G401 (cell line): ENCODE measurements at regions not wholly inside any gene's neighbourhood (a gene's known extent, or its start where the extent isn't known, plus 50 kb on each side); places are given as distances from the start of the nearest gene placed in this dataset.
A peak's percentile ranks its signal among the peaks of the same experiment; 100 is the strongest.
"Not testable (repeated sequence)": the region's sequence is repeated elsewhere in the genome, so short reads cannot be mapped to it uniquely, and the experiment has no call there.

ENCODE experiments used
- DNase-seq: peaks from one replicate; pipeline ENCODE4 v3.0.0-alpha.2; 2015; ENCODE audit warnings: low spot score
- in situ Hi-C: cut with HindIII; loops from 2 replicates; pipeline ENCODE4 v1.10.0; 2016; ENCODE audit warnings: low sequenced_read_pairs, mixed read lengths

DNA sequence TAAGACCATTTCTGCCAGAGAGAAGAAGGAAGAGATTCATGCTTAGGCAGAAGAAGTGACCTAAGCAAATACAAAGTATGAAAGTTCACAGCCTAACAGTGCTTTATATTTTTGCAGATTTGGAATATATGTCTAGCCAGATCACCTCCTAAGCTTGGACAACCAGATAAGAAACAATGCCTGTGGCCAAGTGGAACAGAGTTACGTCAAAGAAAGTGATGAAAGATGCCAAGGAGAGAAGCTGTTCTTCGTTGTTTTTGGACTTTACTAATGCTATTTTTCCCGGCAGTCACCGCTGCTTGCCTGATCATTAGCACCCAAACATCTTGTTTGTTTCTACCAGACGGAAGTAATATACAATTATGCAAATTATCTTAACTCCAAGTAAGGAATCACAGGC lies 489.2 kb upstream of the C1orf87 start:
- in situ Hi-C loops = no loop called here
- no peak for DNase-seq

DNA sequence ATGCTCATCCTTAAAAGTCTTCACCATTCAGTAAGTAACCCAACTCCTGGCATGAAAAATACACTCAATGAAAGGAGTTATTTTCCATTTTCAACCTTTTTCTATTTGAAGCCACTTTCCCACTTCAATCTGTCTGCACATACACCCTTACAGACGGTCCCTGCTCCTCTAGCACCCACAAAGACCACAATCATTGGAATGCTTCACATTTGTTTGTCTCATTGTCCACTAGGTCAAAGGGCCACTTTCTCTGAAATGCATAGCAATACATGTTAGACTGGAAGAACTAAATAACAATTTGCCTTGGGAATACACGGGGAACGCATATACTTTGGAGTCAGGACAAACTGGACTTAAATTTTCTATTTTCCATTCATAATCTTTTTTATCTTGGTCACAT lies 487.1 kb upstream of the C1orf87 start:
- no peak for DNase-seq
- in situ Hi-C loops = no loop called here

DNA sequence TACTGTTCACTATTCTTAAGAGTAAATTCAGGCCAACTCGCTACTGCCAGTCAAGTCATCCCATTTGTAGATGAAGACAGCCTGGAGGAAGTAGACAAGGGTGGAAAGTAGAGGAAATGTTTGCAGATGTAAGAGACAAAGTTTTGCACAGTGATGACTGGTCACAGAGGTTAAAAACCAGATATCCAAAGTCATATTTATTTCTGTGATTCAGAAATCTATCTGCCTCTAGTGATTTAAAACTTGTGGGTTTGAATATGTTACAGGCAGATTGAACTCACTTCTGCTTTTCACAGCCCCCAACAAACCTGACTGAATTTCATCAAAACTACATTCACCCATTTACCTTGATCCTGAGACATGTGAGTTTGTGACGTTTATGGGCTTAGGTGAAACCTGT lies 484.7 kb upstream of the C1orf87 start:
- no peak for DNase-seq
- in situ Hi-C loops = no loop called here

DNA sequence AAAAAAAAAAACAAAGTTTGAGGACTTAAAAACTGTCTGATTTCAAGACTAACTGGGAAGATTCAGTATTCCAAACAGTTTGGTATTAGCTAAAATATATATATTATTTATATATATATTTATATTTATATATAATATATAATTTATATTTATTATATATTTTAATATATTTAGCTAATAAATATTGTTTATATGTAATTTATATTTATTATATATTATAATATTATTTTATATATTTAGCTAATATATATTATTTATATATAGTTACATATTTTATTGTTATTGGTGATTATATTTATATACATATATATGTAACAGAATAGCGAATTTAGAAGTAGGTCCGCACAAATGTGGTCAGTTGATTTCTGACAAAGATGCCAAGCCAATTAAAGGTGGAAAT lies 480.2 kb upstream of the C1orf87 start:
- in situ Hi-C loops = no loop called here
- DNase-seq = no peak

DNA sequence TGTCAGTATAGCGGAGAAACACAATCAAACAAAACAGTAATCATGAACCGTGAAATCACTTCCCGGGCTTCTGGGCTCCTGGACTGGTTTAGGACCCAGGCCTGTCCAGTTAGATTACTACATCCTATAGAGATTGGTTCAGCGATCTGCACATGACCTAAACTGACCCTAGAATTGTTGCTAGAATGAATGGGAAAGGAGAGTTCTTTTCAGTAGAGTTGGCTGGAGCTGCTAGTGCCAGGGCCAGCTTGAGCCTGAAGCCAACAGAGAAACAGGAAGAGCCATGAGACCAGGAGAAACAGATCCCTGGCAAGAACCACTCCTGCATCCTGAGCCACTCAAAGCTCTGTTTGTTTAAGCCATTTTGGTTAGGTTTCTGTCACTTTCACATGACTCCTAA lies 474.3 kb upstream of the C1orf87 start:
- peak; percentile 72 for DNase-seq
- in situ Hi-C loops = no loop called here

DNA sequence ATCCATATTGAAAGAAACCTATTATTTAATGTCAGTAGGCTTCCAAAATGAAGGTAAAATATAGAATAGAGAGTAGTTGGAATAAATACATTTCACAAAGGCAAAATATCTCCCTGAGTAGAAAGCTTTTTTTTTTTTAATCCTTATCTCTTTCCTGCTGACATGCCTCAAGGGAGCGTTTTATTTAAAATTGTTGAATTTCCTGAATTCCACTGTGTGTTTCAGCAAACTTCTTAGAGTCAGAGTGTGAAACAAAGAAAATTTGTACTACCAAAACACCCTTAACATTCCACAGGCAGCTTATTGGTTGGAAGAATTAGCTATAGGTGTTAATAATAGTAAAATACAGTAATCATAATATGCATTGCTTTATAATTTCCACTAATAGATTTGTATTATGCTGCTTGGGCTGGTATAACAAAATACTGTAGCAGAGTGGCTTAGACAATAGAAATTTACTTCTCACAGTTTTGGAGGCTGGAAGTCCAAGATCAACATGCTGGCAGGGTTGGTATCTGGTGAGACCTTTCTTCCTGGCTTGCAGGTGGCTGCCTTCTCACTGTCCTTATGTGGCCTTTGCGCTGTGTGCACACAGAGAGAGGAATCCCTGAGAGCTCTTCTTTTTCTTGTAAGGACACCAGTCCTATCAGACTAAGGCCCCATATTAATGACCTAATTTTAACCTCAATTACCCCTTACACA lies 468.4 kb upstream of the C1orf87 start:
- in situ Hi-C loops = no loop called here
- no peak for DNase-seq

DNA sequence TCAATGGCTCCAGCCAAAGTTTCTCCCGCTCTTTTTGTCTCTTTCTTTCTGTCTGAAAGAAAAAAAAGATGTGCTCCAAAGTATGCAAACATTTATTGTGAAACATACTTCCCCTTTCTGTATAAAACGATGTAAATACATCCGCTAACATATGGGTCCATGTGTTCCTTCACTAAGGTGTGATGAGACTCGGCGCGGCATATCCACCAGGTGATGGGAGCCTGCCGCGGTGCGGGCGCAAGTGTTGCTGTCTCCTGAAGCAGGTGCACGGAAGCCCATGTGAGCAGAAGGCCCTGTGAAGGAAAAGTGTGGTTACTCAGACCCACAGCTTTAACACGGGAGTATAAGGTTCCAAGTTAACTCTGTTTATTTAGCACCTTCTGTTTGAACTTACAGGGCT lies 466.6 kb upstream of the C1orf87 start:
- DNase-seq = no peak

DNA sequence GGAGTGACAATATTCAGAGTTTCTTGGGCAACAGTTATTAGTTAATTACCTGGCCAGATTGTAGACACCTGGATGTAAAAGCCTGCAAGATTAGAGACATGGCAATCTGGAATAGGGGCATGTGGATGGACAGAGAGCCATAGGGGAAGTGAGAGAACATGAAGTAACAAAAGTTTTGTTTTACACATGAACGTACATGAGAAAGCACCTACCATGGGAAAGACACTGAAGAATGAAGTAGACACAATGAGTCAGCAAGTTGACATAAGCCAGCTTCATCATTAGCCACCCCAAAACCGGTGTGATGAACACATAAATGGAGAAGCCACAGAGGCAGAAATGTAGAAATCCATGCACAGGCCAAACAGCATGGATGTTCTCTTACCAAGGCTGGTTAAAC lies 462.1 kb upstream of the C1orf87 start:
- no peak for DNase-seq
- in situ Hi-C loops = no loop called here

More for the DNA sequence above, 466.6 kb upstream of the C1orf87 start:
- in situ Hi-C loops = no loop called here

DNA sequence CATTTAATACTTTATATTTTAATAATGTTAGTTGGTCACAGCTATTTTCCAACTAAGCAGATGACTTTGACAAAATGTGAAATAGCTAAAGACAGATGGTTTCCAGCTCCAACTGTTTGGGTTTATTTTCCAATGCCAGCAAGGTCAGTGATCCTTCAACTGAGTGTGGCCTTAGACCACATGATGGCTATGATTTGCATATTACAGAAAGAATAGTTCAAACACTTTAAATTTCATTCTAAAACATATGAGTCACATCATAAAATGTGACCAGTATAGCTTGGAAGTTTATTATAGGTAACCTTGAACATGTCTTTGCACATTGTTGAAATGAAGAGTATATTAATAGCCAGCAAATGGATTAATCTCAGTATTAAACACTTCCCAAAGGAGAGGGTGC lies 454.0 kb upstream of the C1orf87 start:
- in situ Hi-C loops = no loop called here
- no peak for DNase-seq

DNA sequence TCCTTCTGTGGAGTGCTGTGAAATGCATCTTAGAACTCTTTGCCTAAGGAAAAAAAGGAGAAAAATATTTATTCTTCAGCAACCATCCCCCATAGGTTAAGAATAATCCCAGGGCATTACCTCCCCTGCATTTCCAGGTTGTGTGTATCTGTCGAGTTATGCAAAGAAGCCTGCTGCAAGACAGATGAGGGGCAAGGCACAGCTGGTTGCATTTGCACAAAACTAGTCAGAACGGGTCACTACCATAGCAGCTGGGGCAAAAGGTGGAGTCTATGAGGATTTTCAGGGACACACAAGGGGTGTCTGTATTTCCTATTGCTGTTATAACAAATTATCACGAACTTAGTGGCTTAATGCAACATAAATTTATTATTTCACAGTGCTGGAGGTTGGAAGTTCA lies 443.4 kb upstream of the C1orf87 start:
- in situ Hi-C loops = no loop called here
- no peak for DNase-seq

DNA sequence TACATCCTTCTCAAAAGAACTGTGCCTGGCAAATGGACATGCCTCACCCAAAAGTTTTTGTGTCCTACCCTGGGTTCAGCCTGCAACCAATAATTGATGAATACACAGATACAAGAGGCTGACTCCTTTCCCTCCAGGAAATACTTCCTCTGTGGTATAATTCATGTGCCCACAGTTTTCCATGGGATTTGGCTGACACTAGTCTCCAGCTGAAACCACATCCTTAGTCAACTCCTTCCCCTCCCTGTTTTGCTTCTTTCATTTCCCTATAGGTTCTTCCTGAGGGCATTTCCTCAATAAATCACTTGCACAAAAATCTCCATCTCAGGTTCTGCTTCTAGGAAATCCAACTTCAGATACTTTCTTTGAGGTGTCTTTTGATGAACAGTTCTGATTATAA lies 436.6 kb upstream of the C1orf87 start:
- no peak for DNase-seq
- in situ Hi-C loops = no loop called here

DNA sequence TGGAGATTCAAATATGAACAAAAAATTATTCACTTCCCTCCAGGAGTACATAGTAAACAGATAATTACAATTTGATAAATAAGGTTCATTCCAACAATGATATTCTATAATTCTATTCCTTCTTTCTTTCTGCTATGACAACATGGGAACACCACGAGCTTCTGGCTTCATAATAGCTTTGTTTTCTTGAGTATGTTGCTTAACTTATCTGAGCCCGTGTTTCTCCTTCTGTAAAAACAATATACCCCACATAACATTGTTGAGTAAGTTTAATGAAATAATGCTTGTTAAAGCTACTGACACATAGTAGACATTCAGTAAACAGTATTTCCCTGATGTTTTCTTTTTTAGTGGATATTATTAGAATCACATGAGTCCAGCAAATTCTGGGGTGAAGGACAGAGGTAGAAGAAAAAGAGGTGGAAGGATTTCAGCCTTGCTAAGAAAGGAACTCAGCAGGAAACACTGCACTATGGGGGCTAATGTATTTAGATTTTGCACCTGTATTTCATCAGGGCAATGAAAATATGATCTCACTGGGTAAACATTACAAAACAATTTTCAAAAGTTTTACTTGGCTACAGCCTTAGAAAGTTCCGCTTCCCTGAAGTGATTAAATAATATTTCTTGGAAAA lies 430.8 kb upstream of the C1orf87 start:
- in situ Hi-C loops = no loop called here

DNA sequence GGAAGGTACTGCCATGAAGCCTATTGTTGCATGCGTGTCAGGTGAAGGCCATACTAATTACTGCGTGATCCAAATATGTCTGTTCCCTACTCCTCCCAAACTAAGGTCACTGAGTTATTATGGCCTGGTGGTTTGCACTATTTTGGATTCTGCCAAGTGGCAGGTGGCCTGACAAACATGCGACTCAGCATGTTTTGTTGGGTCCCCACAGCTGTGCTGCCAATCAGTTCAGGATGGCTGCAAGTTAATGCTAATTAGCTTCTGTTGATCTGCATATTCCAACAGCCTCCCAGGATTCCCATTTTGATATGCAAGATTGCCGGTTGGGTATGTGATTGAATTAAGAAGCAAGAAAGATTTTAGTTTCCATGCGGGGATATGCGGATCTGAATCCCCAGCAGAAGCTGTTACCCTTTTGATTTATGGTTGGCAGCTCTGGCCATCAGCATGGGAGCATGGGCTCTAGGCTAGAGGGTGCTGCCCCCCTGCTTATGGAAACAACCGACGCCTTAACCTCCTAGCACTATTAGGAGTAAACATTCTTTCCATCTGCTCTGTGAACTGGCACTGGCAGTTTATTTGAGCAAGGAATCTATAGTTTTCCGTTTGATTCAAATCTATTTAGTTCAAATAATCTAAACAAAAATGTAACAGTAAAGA lies 429.8 kb upstream of the C1orf87 start:
- no peak for DNase-seq
- in situ Hi-C loops = no loop called here

More for the DNA sequence above, 430.8 kb upstream of the C1orf87 start:
- DNase-seq = no peak

DNA sequence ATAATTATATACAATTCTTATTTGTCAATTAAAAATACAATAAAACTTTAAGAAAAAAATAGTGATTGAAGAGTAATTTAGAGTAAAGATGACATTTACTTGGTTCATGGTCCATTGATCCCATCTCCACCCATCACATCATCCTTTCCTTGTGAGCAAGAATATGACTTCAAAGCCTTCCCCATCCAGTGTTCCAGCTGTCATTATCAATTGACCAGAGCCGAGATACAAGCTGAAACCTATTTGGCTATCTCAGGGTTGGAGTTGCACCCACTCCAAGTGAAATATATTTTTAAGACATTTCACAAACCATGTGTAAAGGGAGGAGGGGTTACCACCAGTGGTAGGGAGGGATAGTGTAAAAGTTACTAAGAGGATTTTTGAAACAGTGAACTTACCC lies 428.9 kb upstream of the C1orf87 start:
- no peak for DNase-seq
- in situ Hi-C loops = no loop called here

DNA sequence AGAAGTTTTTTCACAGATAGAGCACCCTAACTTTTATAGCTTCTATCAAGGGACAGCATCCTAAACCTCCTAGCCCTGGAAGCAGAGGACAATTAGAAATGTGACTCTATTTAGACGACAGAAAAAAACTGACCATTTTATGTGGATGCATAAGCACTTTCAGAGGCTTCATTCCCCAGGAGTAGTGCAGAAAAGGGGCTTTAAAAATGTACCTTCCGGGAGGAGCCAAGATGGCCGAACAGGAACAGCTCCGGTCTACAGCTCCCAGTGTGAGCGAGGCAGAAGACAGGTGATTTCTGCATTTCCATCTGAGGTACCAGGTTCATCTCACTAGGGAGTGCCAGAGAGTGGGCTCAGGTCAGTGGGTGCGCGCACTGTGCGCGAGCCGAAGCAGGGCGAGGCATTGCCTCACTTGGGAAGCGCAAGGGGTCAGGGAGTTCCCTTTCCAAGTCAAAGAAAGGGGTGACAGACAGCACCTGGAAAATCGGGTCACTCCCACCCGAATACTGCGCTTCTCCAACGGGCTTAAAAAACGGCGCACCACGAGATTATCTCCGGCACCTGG lies 416.4 kb upstream of the C1orf87 start:
- in situ Hi-C loops, DNase-seq: not testable (repeated sequence)

DNA sequence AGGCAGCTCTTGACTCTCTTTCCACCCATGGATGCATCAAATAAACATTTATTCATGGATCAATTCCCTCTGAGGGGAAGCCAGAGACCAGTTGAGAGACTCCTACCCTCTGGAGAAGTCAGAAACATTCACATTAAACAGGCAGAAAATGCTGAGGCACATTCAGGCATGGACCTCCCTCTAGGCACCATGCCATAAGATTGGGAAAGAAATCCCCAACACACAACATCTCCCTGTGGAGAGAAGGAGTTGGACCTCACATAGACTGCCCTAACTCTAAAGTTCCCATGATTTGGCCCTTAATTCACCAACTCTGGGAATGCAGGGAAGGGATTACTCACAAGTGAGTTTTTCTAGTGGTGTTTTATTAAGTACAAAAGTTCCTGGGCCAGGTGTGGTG lies 415.3 kb upstream of the C1orf87 start:
- no peak for DNase-seq

DNA sequence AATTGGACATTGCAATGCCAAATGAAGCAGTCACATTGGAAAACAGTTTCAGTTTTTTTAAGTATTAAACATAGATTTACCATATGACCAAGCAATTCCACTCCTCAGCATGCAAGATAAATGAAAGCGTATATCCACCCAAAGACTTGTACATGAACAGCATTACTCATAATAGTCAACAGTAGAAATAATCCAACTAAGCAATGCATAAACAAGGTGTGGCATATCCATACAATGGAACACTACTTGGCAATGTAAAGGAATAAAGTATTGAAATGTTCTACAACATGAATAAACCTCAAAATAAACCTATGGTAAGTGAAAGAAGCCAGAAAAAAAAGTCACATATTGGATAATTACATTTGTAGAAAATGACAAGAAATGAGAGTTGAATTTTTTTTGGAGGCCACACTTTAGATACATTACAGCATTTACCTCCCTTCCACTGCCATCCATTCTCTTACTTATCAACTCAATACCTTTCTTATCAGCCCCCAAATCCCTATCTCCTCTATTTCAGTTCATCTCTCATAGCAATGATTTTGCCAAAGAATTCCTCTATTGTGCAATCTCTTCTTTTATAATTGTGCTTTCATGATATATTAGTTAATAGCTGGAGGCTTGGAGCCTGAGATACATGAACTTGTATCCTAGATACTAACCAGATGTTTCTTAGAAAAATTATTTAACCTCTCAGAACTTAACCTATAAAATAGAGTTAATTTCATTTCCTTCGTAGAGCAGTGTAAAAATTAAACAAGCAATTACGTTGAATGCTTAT lies 414.2 kb upstream of the C1orf87 start:
- in situ Hi-C loops = no loop called here
- no peak for DNase-seq

More for the DNA sequence above, 415.3 kb upstream of the C1orf87 start:
- in situ Hi-C loops = no loop called here

DNA sequence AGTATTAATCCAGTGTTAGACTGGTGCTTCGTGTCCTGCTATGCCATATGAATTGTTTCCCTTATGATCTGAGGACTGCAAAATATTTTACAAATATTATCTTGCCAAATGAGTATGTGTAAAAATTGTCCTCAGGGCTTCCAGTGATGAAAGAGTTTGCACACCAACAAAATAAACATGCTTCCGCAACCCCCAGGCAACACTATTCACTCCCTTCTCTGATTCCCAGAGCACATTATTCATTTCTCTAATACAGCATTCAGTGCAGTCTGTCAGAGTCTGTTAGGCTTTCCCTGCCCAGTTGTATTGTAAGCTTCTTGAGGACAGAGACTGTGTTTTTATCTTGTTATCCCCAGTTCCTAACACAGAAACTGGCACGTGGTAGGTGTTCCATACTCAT lies 409.9 kb upstream of the C1orf87 start:
- in situ Hi-C loops = no loop called here
- DNase-seq = no peak

DNA sequence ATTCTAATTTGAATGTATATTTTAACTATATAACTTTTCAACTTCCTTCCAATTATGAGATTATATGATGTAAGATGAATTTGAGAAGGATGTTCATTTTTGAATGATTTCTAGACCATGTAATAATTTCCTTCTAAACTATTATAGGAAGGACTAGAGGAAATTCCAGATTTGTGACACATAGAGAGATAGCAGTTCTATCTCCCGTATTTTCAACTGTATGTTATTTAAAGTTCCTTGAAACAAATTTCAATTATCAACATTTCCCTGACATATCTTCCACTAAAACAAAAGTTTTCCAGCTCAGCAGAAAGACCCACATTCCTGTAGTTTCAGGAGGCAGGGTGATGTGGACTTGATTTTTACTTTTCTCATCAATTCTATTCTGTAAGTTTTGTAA lies 396.7 kb upstream of the C1orf87 start:
- in situ Hi-C loops = no loop called here
- no peak for DNase-seq

DNA sequence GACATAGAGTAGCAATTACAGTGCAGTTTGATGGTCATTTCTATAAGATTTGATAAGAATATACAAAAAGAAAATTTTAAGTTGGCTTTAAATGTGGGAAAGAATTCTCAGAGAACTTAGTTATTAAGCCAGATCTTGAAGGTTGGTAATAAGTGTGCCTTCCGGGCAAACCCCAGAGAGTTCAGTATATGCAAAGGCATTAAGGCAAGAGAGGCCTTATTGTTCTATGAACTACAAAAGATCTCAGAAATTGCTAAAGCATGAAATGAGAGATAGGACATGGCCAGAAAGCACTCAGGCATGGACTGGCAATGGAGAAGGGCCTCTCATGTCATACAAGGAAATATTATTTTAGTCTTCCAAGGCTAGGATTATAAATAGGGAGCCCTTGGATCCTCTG lies 390.2 kb upstream of the C1orf87 start:
- DNase-seq = no peak
- in situ Hi-C loops = no loop called here
